HG03558 (cell line): ENCODE measurements at regions not wholly inside any gene's neighbourhood (a gene's known extent, or its start where the extent isn't known, plus 50 kb on each side); places are given as distances from the start of the nearest gene placed in this dataset.

Experiments
- ATAC-seq: cut with Tn5 transposase; IDR thresholded peaks from one replicate; pipeline ENCODE4 v1.9.1; 2021; ENCODE audit warnings: moderate number of reproducible peaks; ENCODE audit not compliant: unreplicated experiment; ENCODE audit errors: extremely low read depth

- ATAC-seq = peak; percentile 76
These were observed 193.5 kb upstream of the FMN2 start for GRCh38 chr1:239898062-239898730.

- ATAC-seq = no peak
These were observed 191.9 kb upstream of the FMN2 start for GRCh38 chr1:239899747-239900146.

- no peak for ATAC-seq
These were observed 185.3 kb upstream of the FMN2 start for GRCh38 chr1:239906394-239906793.

- ATAC-seq = no peak
These were observed 181.8 kb upstream of the FMN2 start for GRCh38 chr1:239909898-239910297.

GRCh38 chr1:239912471-239912870 is 179.2 kb upstream of the FMN2 start:
- no peak for ATAC-seq

GRCh38 chr1:239913141-239913585 is 178.5 kb upstream of the FMN2 start:
- ATAC-seq = no peak

- no peak for ATAC-seq
These were observed 176.9 kb upstream of the FMN2 start for GRCh38 chr1:239914751-239915231.

- no peak for ATAC-seq
These were observed 173.0 kb upstream of the FMN2 start for GRCh38 chr1:239918634-239919033.

GRCh38 chr1:239920214-239920613 is 171.5 kb upstream of the FMN2 start:
- no peak for ATAC-seq

- ATAC-seq = no peak
These were observed 168.7 kb upstream of the FMN2 start for GRCh38 chr1:239922778-239923522.

- no peak for ATAC-seq
These were observed 166.8 kb upstream of the FMN2 start for GRCh38 chr1:239924741-239925350.

GRCh38 chr1:239926184-239926583 is 165.5 kb upstream of the FMN2 start:
- ATAC-seq = no peak

- ATAC-seq = no peak
These were observed 162.4 kb upstream of the FMN2 start for GRCh38 chr1:239929317-239929716.

GRCh38 chr1:239930686-239931262 is 160.9 kb upstream of the FMN2 start:
- ATAC-seq = no peak

GRCh38 chr1:239931341-239931740 is 160.3 kb upstream of the FMN2 start:
- ATAC-seq = no peak

- no peak for ATAC-seq
These were observed 152.1 kb upstream of the FMN2 start for GRCh38 chr1:239939602-239940001.

- no peak for ATAC-seq
These were observed 147.9 kb upstream of the FMN2 start for GRCh38 chr1:239943761-239944160.

- ATAC-seq = no peak
These were observed 147.0 kb upstream of the FMN2 start for GRCh38 chr1:239944666-239945065.

GRCh38 chr1:239947801-239948200 is 143.9 kb upstream of the FMN2 start:
- no peak for ATAC-seq

GRCh38 chr1:239951511-239952140 is 140.1 kb upstream of the FMN2 start:
- no peak for ATAC-seq
